ENCODE measurements at regions not wholly inside any gene's neighbourhood (a gene's known extent, or its start where the extent isn't known, plus 50 kb on each side); places are given as distances from the start of the nearest gene placed in this dataset.

- FAIRE-seq (peak; percentile 99), DNase-seq (ENCODE audit: low read depth) (peak; percentile 93)
- no peaks in the 10 kb centered on the region for H3K36me3 Mint-ChIP-seq (ENCODE audit: low read depth, unreplicated experiment)
- H3K9me3 Mint-ChIP-seq (ENCODE audit: unreplicated experiment): no peaks in the 10 kb centered on the region
- Histone ChIP-seq H3K27me3 (ENCODE audit: insufficient read depth, low read length) (no peaks in the 10 kb centered on the region), H3K4me3 (ENCODE audit: insufficient read depth, low read depth, low read length) (no peak overlapping the region), H3K4me1 (ENCODE audit: insufficient read depth, low read length) (peaks cover 8% of the 10 kb centered on the region), H3K79me2 (ENCODE audit: insufficient read depth, low read length) (no peaks in the 10 kb centered on the region), H3K36me3 (ENCODE audit: insufficient read depth, low read length) (no peaks in the 10 kb centered on the region), H2AFZ (ENCODE audit: low read depth, low read length) (peak overlapping the region; percentile 22), H3K27ac (ENCODE audit: low read depth, low read length) (peak overlapping the region; percentile 47), H3K9me3 (ENCODE audit: insufficient read depth, low read depth, low read length) (no peaks in the 10 kb centered on the region), H3K4me2 (ENCODE audit: low read length) (peak overlapping the region; percentile 55), H4K20me1 (ENCODE audit: insufficient read depth, low read length) (no peaks in the 10 kb centered on the region), H3K9ac (ENCODE audit: low read length) (peak overlapping the region; percentile 24)
- no peak for TF ChIP-seq EZH2 (IDR thresholded peaks at IDR 0.05; ENCODE audit: insufficient read depth, low read length)
- no peak for TF ChIP-seq CTCF (IDR thresholded peaks at IDR 0.05; ENCODE audit: insufficient read depth, low read depth, low read length)
- peaks cover 6% of the 10 kb centered on the region for H3K27me3 Mint-ChIP-seq (ENCODE audit: low read depth, unreplicated experiment)
- H3K4me3 Mint-ChIP-seq (ENCODE audit: unreplicated experiment): no peak overlapping the region
- peaks cover 7% of the 10 kb centered on the region for H3K4me1 Mint-ChIP-seq (ENCODE audit: low read depth, unreplicated experiment)
- peak overlapping the region; percentile 0 for H3K27ac Mint-ChIP-seq (ENCODE audit: unreplicated experiment)
Measured at GRCh38 chr5:68114378-68115040, 101.0 kb upstream of the PIK3R1 start.

- Mint-ChIP-seq H3K27me3 (ENCODE audit: low read depth, unreplicated experiment) (peaks cover 4% of the 10 kb centered on the region), H3K4me1 (ENCODE audit: low read depth, unreplicated experiment) (peaks cover 7% of the 10 kb centered on the region), H3K27ac (ENCODE audit: unreplicated experiment) (no peak overlapping the region), H3K36me3 (ENCODE audit: low read depth, unreplicated experiment) (no peaks in the 10 kb centered on the region), H3K4me3 (ENCODE audit: unreplicated experiment) (no peak overlapping the region), H3K9me3 (ENCODE audit: unreplicated experiment) (no peaks in the 10 kb centered on the region)
- H3K79me2 ChIP-seq (ENCODE audit: insufficient read depth, low read length): no peaks in the 10 kb centered on the region
- H3K36me3 ChIP-seq (ENCODE audit: insufficient read depth, low read length): no peaks in the 10 kb centered on the region
- no peak overlapping the region for H3K9ac ChIP-seq (ENCODE audit: low read length)
- no peaks in the 10 kb centered on the region for H3K27me3 ChIP-seq (ENCODE audit: insufficient read depth, low read length)
- FAIRE-seq (no peak), DNase-seq (ENCODE audit: low read depth) (no peak)
- H3K4me2 ChIP-seq (ENCODE audit: low read length): no peak overlapping the region
- no peaks in the 10 kb centered on the region for H4K20me1 ChIP-seq (ENCODE audit: insufficient read depth, low read length)
- H3K4me3 ChIP-seq (ENCODE audit: insufficient read depth, low read depth, low read length): no peak overlapping the region
- no peaks in the 10 kb centered on the region for H3K9me3 ChIP-seq (ENCODE audit: insufficient read depth, low read depth, low read length)
- H3K27ac ChIP-seq (ENCODE audit: low read depth, low read length): no peak overlapping the region
- TF ChIP-seq CTCF (IDR thresholded peaks at IDR 0.05; ENCODE audit: insufficient read depth, low read depth, low read length): no peak
- no peak for TF ChIP-seq EZH2 (IDR thresholded peaks at IDR 0.05; ENCODE audit: insufficient read depth, low read length)
- H3K4me1 ChIP-seq (ENCODE audit: insufficient read depth, low read length): peaks cover 8% of the 10 kb centered on the region
- no peak overlapping the region for H2AFZ ChIP-seq (ENCODE audit: low read depth, low read length)
Measured at GRCh38 chr5:68112658-68113057, 102.9 kb upstream of the PIK3R1 start.

- Histone ChIP-seq H3K4me3 (ENCODE audit: insufficient read depth, low read depth, low read length) (no peak overlapping the region), H3K36me3 (ENCODE audit: insufficient read depth, low read length) (no peaks in the 10 kb centered on the region), H3K27ac (ENCODE audit: low read depth, low read length) (no peak overlapping the region), H3K79me2 (ENCODE audit: insufficient read depth, low read length) (no peaks in the 10 kb centered on the region), H2AFZ (ENCODE audit: low read depth, low read length) (no peak overlapping the region), H3K9me3 (ENCODE audit: insufficient read depth, low read depth, low read length) (no peaks in the 10 kb centered on the region), H3K4me2 (ENCODE audit: low read length) (no peak overlapping the region), H4K20me1 (ENCODE audit: insufficient read depth, low read length) (no peaks in the 10 kb centered on the region), H3K9ac (ENCODE audit: low read length) (no peak overlapping the region), H3K4me1 (ENCODE audit: insufficient read depth, low read length) (peaks cover 8% of the 10 kb centered on the region), H3K27me3 (ENCODE audit: insufficient read depth, low read length) (no peaks in the 10 kb centered on the region)
- Mint-ChIP-seq H3K4me3 (ENCODE audit: unreplicated experiment) (no peak overlapping the region), H3K36me3 (ENCODE audit: low read depth, unreplicated experiment) (no peaks in the 10 kb centered on the region), H3K4me1 (ENCODE audit: low read depth, unreplicated experiment) (peaks cover 7% of the 10 kb centered on the region), H3K27ac (ENCODE audit: unreplicated experiment) (no peak overlapping the region), H3K9me3 (ENCODE audit: unreplicated experiment) (peaks cover 6% of the 10 kb centered on the region), H3K27me3 (ENCODE audit: low read depth, unreplicated experiment) (peaks cover 3% of the 10 kb centered on the region)
- FAIRE-seq: no peak
- TF ChIP-seq EZH2 (IDR thresholded peaks at IDR 0.05; ENCODE audit: insufficient read depth, low read length) (no peak), CTCF (IDR thresholded peaks at IDR 0.05; ENCODE audit: insufficient read depth, low read depth, low read length) (no peak)
- DNase-seq (ENCODE audit: low read depth): no peak
Measured at GRCh38 chr5:68110894-68111293, 104.7 kb upstream of the PIK3R1 start.

Data from astrocyte (in vitro differentiated cells and primary cell).